ENCODE measurements at regions not wholly inside any gene's neighbourhood (a gene's known extent, or its start where the extent isn't known, plus 50 kb on each side); places are given as distances from the start of the nearest gene placed in this dataset.

DNA sequence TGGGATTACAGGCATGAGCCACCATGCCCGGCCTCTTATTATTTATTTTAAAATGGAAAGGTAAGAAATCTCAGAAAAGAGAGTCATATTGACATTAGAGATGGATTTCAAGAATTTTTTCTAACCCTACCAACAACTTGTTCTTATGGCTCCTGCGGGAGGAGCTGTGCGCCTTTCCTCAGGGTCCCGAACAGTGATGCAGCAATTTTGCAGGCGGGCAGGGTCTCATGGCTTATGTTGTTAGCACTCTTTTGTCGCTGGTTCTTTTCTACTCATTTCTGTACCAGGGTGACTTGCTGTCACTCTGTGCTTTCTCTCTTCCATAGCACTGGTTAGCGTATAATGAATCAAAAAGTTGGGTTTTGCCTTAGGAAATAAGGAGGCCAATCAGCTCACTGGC lies 148.8 kb upstream of the DLGAP1 start:
- DNase-seq (ENCODE audit: low read depth) (no peak), FAIRE-seq (no peak)
- no peak for TF ChIP-seq CTCF (IDR thresholded peaks at IDR 0.05; ENCODE audit: insufficient read depth, low read length, severe bottlenecking)

GRCh38 chr18:4599312-4599711 lies 144.2 kb upstream of the DLGAP1 start:
- no peaks in the 10 kb centered on the region for H3K36me3 ChIP-seq (ENCODE audit: control insufficient read depth, insufficient read depth, low read length)
- H3K4me3 ChIP-seq (ENCODE audit: low read depth, low read length) = no peak overlapping the region
- DNase-seq (ENCODE audit: low read depth) = no peak
- no peak for FAIRE-seq
- no peaks in the 10 kb centered on the region for H3K27me3 ChIP-seq (ENCODE audit: control insufficient read depth, insufficient read depth, low read length)
- TF ChIP-seq CTCF (IDR thresholded peaks at IDR 0.05; ENCODE audit: insufficient read depth, low read length, severe bottlenecking) = no peak

More for the DNA sequence above, 148.8 kb upstream of the DLGAP1 start:
- Histone ChIP-seq H3K36me3 (ENCODE audit: control insufficient read depth, insufficient read depth, low read length) (no peaks in the 10 kb centered on the region), H3K4me3 (ENCODE audit: low read depth, low read length) (no peak overlapping the region), H3K27me3 (ENCODE audit: control insufficient read depth, insufficient read depth, low read length) (no peaks in the 10 kb centered on the region)

- FAIRE-seq = no peak
- Histone ChIP-seq H3K27me3 (ENCODE audit: control insufficient read depth, insufficient read depth, low read length) (no peaks in the 10 kb centered on the region), H3K36me3 (ENCODE audit: control insufficient read depth, insufficient read depth, low read length) (no peaks in the 10 kb centered on the region), H3K4me3 (ENCODE audit: low read depth, low read length) (no peak overlapping the region)
- DNase-seq (ENCODE audit: low read depth) = no peak
- no peak for TF ChIP-seq CTCF (IDR thresholded peaks at IDR 0.05; ENCODE audit: insufficient read depth, low read length, severe bottlenecking)
These were observed 142.2 kb upstream of the DLGAP1 start for GRCh38 chr18:4597301-4597700.

DNA sequence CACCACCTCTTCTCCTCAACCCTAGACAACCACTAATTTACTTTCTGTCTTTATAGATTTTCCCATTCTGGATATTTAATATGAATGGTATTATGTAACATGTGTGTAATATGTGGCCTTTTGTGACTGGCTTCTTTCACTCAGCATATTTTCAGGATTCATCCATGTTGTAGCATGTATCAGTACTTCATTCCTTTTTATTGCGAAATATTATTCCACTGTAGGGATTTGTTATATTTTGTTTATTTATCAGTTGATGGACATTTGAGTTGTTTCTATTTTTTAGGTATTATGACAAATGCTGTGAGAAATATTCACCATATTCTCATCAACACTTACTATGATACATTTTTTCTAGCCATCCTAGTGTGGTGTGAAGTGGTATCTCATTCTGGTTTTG lies 138.8 kb upstream of the DLGAP1 start:
- FAIRE-seq (no peak), DNase-seq (ENCODE audit: low read depth) (no peak)
- no peak for TF ChIP-seq CTCF (IDR thresholded peaks at IDR 0.05; ENCODE audit: insufficient read depth, low read length, severe bottlenecking)
- H3K4me3 ChIP-seq (ENCODE audit: low read depth, low read length) = no peak overlapping the region
- no peaks in the 10 kb centered on the region for H3K27me3 ChIP-seq (ENCODE audit: control insufficient read depth, insufficient read depth, low read length)
- H3K36me3 ChIP-seq (ENCODE audit: control insufficient read depth, insufficient read depth, low read length) = no peaks in the 10 kb centered on the region

DNA sequence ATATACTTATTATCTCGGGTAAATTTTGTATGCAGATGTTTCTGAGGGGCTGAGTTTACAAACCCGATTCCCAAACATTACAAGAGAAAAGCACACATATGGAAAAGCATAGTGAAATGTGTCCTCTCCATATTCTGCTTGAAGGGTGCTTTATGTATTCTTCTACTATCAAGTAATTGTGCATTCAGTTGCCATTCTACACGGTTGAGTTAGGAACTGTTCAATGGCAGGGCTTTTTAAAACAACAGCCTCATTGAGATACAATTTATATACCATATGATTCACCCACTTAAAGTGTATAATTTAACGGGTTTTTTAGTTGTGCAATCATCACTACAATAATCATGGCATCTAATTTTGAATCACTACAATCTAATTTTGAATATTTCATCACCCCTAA lies 138.4 kb upstream of the DLGAP1 start:
- Histone ChIP-seq H3K36me3 (ENCODE audit: control insufficient read depth, insufficient read depth, low read length) (no peaks in the 10 kb centered on the region), H3K27me3 (ENCODE audit: control insufficient read depth, insufficient read depth, low read length) (no peaks in the 10 kb centered on the region), H3K4me3 (ENCODE audit: low read depth, low read length) (no peak overlapping the region)
- DNase-seq (ENCODE audit: low read depth) = no peak
- FAIRE-seq = no peak
- TF ChIP-seq CTCF (IDR thresholded peaks at IDR 0.05; ENCODE audit: insufficient read depth, low read length, severe bottlenecking) = no peak

DNA sequence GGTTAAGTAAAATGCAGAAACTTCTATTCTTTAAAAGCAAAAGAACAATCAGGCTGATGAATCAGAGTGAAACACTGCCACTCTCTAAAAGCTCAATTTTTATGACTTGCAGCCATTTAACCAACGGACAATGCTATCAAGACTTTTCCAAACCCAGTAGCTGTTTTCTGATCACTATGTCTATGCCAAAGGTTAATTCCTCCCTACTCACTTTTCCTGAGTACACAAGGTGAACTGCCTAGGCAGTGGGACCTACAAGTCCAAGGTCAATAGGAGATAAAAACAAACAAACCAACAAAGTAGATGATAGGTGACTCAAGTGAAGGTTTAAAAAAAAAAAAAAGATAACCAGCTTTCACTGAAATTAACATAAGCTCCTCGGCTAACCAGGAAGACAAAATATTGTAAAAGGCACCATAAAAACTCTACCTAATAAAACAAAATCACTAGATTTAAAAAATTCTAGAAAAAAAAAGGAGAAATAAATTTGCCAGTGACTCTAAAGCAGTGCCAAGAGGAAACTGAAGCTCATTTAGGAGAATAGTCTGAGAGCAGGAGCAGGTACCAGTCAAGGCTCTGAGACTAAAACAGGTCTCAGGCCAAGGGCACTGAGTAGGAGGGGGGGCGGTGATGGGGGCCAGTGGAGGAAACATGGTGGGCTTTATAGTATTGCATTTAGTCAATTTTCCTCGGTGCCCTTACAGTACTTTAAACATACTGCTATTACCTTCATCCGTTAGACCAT lies 134.1 kb upstream of the DLGAP1 start:
- DNase-seq (ENCODE audit: low read depth) (no peak), FAIRE-seq (no peak)
- Histone ChIP-seq H3K36me3 (ENCODE audit: control insufficient read depth, insufficient read depth, low read length) (no peaks in the 10 kb centered on the region), H3K27me3 (ENCODE audit: control insufficient read depth, insufficient read depth, low read length) (no peaks in the 10 kb centered on the region), H3K4me3 (ENCODE audit: low read depth, low read length) (no peak overlapping the region)
- no peak for TF ChIP-seq CTCF (IDR thresholded peaks at IDR 0.05; ENCODE audit: insufficient read depth, low read length, severe bottlenecking)
